IMR-90 (cell line): ENCODE measurements at regions not wholly inside any gene's neighbourhood (a gene's known extent, or its start where the extent isn't known, plus 50 kb on each side); places are given as distances from the start of the nearest gene placed in this dataset.

Experiments used
- ATAC-seq: fragments of 200-7000 bp; cut with Tn5 transposase; 2 replicates; pipeline ENCODE4 v1.9.1; 2020; ENCODE audit warnings: low read depth, mild to moderate bottlenecking, moderate library complexity
- BruUV-seq: library from RNA; stranded (reverse); fragments of 400-500 nt; replicated peaks from 2 replicates; lab custom pipeline; 2021; lab: Mats Ljungman, UMichigan
- CTCF ChIA-PET: fragments of 300-600 bp; formaldehyde crosslinking; extraction: SDS; loops from one replicate; lab custom pipeline; 2021; ENCODE audit warnings: antibody characterized with exemption; lab: Yijun Ruan, JAX
- POLR2A ChIA-PET: fragments of 300-600 bp; sonication (Branson Sonifier 250); formaldehyde crosslinking; loops from one replicate; lab custom pipeline; 2022; ENCODE audit warnings: antibody characterized with exemption; ENCODE audit not compliant: unreplicated experiment; lab: Charles Lee
- DNase-seq: peaks from one replicate; pipeline ENCODE4 v3.0.0; 2013
- H2AFZ ChIP-seq: replicated peaks from 2 replicates; pipeline ENCODE3; 2013; ENCODE audit warnings: low read length, mild to moderate bottlenecking; ENCODE audit not compliant: poor library complexity
- H2AK5ac ChIP-seq: 2 replicates; pipeline ENCODE4 v1.6.1; 2013; ENCODE audit warnings: low read depth, low read length, inconsistent platforms
- H2AK9ac ChIP-seq: replicated peaks from 2 replicates; pipeline ENCODE3; 2013; ENCODE audit warnings: mild to moderate bottlenecking, low read depth, low read length, moderate library complexity; ENCODE audit not compliant: poor library complexity
- H2BK120ac ChIP-seq: 2 replicates; pipeline ENCODE4 v1.6.1; 2013; ENCODE audit warnings: low read depth, low read length, inconsistent platforms
- H2BK15ac ChIP-seq: 3 replicates; pipeline ENCODE4 v1.6.1; 2013; ENCODE audit warnings: low read depth, low read length, inconsistent platforms
- H2BK20ac ChIP-seq: 2 replicates; pipeline ENCODE4 v1.6.1; 2013; ENCODE audit warnings: low read depth, mild to moderate bottlenecking, inconsistent platforms, low read length, moderate library complexity
- H2BK5ac ChIP-seq: 2 replicates; pipeline ENCODE4 v1.6.1; 2013; ENCODE audit warnings: mild to moderate bottlenecking, low read depth, low read length, inconsistent platforms; ENCODE audit not compliant: poor library complexity, severe bottlenecking
- H3K14ac ChIP-seq: replicated peaks from 2 replicates; pipeline ENCODE4 v1.6.1; 2013; ENCODE audit warnings: low read depth, low read length, inconsistent platforms
- H3K18ac ChIP-seq: 2 replicates; pipeline ENCODE4 v1.6.1; 2013; ENCODE audit warnings: low read depth, low read length, control low read depth
- H3K23ac ChIP-seq: 2 replicates; pipeline ENCODE4 v1.6.1; 2013; ENCODE audit warnings: low read depth, low read length, inconsistent platforms
- H3K27ac ChIP-seq: 2 replicates; pipeline ENCODE4 v1.5.1; 2013; ENCODE audit warnings: mild to moderate bottlenecking, control low read depth, low read length; ENCODE audit not compliant: insufficient read depth
- H3K27me3 ChIP-seq: 2 replicates; pipeline ENCODE4 v1.6.1; 2013; ENCODE audit warnings: low read length; ENCODE audit not compliant: control insufficient read depth, insufficient read depth
- H3K36me3 ChIP-seq: 2 replicates; pipeline ENCODE4 v1.6.1; 2013; ENCODE audit warnings: low read length, mixed read lengths; ENCODE audit not compliant: control insufficient read depth, insufficient read depth
- H3K4ac ChIP-seq: 2 replicates; pipeline ENCODE4 v1.6.1; 2013; ENCODE audit warnings: low read depth, low read length, inconsistent platforms
- H3K4me1 ChIP-seq: 2 replicates; pipeline ENCODE4 v1.6.1; 2013; ENCODE audit warnings: low read length, mixed read lengths; ENCODE audit not compliant: control insufficient read depth, insufficient read depth
- H3K4me2 ChIP-seq: 2 replicates; pipeline ENCODE4 v1.6.1; 2013; ENCODE audit warnings: low read depth, mild to moderate bottlenecking, control low read depth, low read length, moderate library complexity
- H3K4me3 ChIP-seq: 2 replicates; pipeline ENCODE4 v1.5.1; 2013; ENCODE audit warnings: low read depth, mild to moderate bottlenecking, control low read depth, low read length, moderate library complexity; ENCODE audit not compliant: insufficient read depth
- H3K56ac ChIP-seq: 2 replicates; pipeline ENCODE4 v1.6.1; 2013; ENCODE audit warnings: low read length, inconsistent platforms; ENCODE audit not compliant: insufficient read depth; ENCODE audit errors: extremely low read depth
- H3K79me1 ChIP-seq, 2 experiments: 2 replicates each; pipeline ENCODE4 v1.6.1; 2013; ENCODE audit warnings: low read length in 2 of 2, inconsistent platforms in 1 of 2, low read depth in 1 of 2
- H3K9ac ChIP-seq: 2 replicates; pipeline ENCODE4 v1.6.1; 2013; ENCODE audit warnings: low read depth, low read length, control low read depth
- H3K9me1 ChIP-seq: 2 replicates; pipeline ENCODE4 v1.6.1; 2013; ENCODE audit warnings: low read length, inconsistent platforms; ENCODE audit not compliant: insufficient read depth
- H3K9me3 ChIP-seq: 2 replicates; pipeline ENCODE4 v1.6.1; 2013; ENCODE audit warnings: low read length; ENCODE audit not compliant: control insufficient read depth, insufficient read depth
- H4K20me1 ChIP-seq: 2 replicates; pipeline ENCODE4 v1.6.1; 2013; ENCODE audit warnings: low read length, inconsistent platforms; ENCODE audit not compliant: insufficient read depth
- H4K5ac ChIP-seq: 2 replicates; pipeline ENCODE4 v1.6.1; 2013; ENCODE audit warnings: mild to moderate bottlenecking, low read depth, low read length, control low read depth
- H4K8ac ChIP-seq, 2 experiments: 2 replicates each; pipeline ENCODE4 v1.6.1; 2013; ENCODE audit warnings: low read depth in 2 of 2, low read length in 2 of 2, control low read depth in 1 of 2, inconsistent platforms in 1 of 2
- H4K91ac ChIP-seq: 2 replicates; pipeline ENCODE4 v1.6.1; 2013; ENCODE audit warnings: low read depth, low read length, inconsistent platforms; ENCODE audit not compliant: insufficient read depth
- CEBPB ChIP-seq: IDR thresholded peaks from 2 replicates; pipeline ENCODE4 v1.6.1; 2012; ENCODE audit warnings: low read depth, low read length, improper control_type of control experiment
- FOS ChIP-seq: fragments of 150-350 bp; IDR thresholded peaks from 2 replicates; pipeline ENCODE4 v1.6.1; 2016; ENCODE audit warnings: low read depth, low read length
- MAFK ChIP-seq: IDR thresholded peaks from 2 replicates; pipeline ENCODE4 v1.6.1; 2012; ENCODE audit warnings: low read depth, low read length, improper control_type of control experiment
- MAZ ChIP-seq: IDR thresholded peaks from 2 replicates; pipeline ENCODE4 v1.6.1; 2012; ENCODE audit warnings: low read depth, mild to moderate bottlenecking, low read length, improper control_type of control experiment, moderate library complexity, borderline replicate concordance
- POLR2A ChIP-seq: IDR thresholded peaks from 2 replicates; pipeline ENCODE4 v1.6.1; 2012; ENCODE audit warnings: mild to moderate bottlenecking, low read depth, low read length
- RCOR1 ChIP-seq: IDR thresholded peaks from 2 replicates; pipeline ENCODE4 v1.6.1; 2012; ENCODE audit warnings: mild to moderate bottlenecking, low read length, improper control_type of control experiment; ENCODE audit not compliant: insufficient replicate concordance
- WGBS, 2 experiments: methylation state at CpG; one replicate each; pipeline versions ENCODE4 v1.1.5 to v1.1.7; 2013; ENCODE audit warnings: missing lambda C conversion rate in 2 of 2; ENCODE audit not compliant: insufficient read length in 1 of 2; ENCODE audit errors: extremely low coverage in 2 of 2; 5-methylcytosine and 5-hydroxymethylcytosine counted together
- dilution Hi-C: fragments of 300-500 bp; cut with HindIII; formaldehyde crosslinking; loops from one replicate; pipeline ENCODE4 v1.14.3; 2018; ENCODE audit warnings: low sequenced_read_pairs; ENCODE audit not compliant: unreplicated experiment
- in situ Hi-C: fragments of 300-500 bp; cut with MboI; formaldehyde crosslinking; loops from 3 replicates; pipeline ENCODE4 v1.14.3; 2019; ENCODE audit warnings: low sequenced_read_pairs, inconsistent platforms, mixed read lengths
- intact Hi-C: fragments of 100-400 bp; cut with micrococcal nuclease; formaldehyde crosslinking; loops from 2 replicates; pipeline ENCODE4 v1.10.0; 2022
- TF ChIP-seq, protein P1 (sequence below): fragments of 150-350 bp; IDR thresholded peaks from 2 replicates; pipeline ENCODE4 v1.6.1; 2017; ENCODE audit warnings: mild to moderate bottlenecking, antibody characterized with exemption, low read length, low read depth
- TF ChIP-seq, protein P2 (sequence below): fragments of 150-350 bp; IDR thresholded peaks from 2 replicates; pipeline ENCODE4 v1.6.1; 2016; ENCODE audit warnings: low read depth, mild to moderate bottlenecking, low read length, moderate library complexity, borderline replicate concordance

DNA sequence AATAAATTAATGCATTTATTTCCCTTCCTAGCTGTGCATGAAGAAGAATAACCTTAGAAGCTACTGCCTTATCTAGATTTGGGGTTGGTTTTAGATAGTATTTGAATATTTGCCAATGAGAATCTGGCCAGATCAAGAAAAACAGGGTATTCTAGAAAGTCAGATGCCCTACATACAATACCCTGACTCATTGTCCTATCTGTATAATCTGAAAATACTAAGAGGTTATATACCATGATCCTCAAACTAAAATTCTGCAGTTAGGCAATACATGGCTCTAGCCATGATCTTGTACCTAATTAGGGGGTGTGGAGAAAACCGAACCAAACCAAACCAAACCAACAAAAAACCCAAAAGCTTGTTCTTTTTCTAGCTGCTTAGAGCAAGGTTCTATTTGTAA, 240.4 kb upstream of the LYZL1 start:
- ChIA-PET POLR2A (no interaction called here), CTCF (no interaction called here)
- Histone ChIP-seq H3K27me3 (peaks cover 28% of the 10 kb centered on the region), H3K18ac (no peak overlapping the region), H4K5ac (no peak overlapping the region), H2AK5ac (no peak overlapping the region), H4K20me1 (no peaks in the 10 kb centered on the region), H3K56ac (no peak overlapping the region), H3K4ac (no peak overlapping the region), H3K9me1 (no peaks in the 10 kb centered on the region), H2BK5ac (no peak overlapping the region), H3K14ac (no peak overlapping the region), H3K36me3 (no peaks in the 10 kb centered on the region), H3K9ac (no peak overlapping the region), H2AK9ac (no peak overlapping the region), H3K27ac (no peak overlapping the region), H3K4me3 (no peak overlapping the region), H4K91ac (no peak overlapping the region), H2BK120ac (no peak overlapping the region), H3K9me3 (no peaks in the 10 kb centered on the region), H2BK20ac (no peak overlapping the region), H2AFZ (no peak overlapping the region), H3K4me1 (no peaks in the 10 kb centered on the region), H3K23ac (no peak overlapping the region), H2BK15ac (no peak overlapping the region), H3K79me1 (no peaks in the 10 kb centered on the region), H3K4me2 (no peak overlapping the region), H4K8ac (no peak overlapping the region)
- ATAC-seq: no peak
- no CpG with 5 or more reads among the region's 1 CpG for WGBS, 2 experiments
- no peak for DNase-seq
- in situ Hi-C loops (no loop called here), dilution Hi-C loops (no loop called here), intact Hi-C loops (loop anchor here (10.0 kb wide), 1 partner anchor 256 kb away; no protein-coding TSS in a partner anchor)
- TF ChIP-seq POLR2A: no peak
- TF ChIP-seq, protein P1, sequence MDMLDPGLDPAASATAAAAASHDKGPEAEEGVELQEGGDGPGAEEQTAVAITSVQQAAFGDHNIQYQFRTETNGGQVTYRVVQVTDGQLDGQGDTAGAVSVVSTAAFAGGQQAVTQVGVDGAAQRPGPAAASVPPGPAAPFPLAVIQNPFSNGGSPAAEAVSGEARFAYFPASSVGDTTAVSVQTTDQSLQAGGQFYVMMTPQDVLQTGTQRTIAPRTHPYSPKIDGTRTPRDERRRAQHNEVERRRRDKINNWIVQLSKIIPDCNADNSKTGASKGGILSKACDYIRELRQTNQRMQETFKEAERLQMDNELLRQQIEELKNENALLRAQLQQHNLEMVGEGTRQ: no peak
- no peak for TF ChIP-seq FOS
- no peak for TF ChIP-seq MAFK
- TF ChIP-seq, protein P2, sequence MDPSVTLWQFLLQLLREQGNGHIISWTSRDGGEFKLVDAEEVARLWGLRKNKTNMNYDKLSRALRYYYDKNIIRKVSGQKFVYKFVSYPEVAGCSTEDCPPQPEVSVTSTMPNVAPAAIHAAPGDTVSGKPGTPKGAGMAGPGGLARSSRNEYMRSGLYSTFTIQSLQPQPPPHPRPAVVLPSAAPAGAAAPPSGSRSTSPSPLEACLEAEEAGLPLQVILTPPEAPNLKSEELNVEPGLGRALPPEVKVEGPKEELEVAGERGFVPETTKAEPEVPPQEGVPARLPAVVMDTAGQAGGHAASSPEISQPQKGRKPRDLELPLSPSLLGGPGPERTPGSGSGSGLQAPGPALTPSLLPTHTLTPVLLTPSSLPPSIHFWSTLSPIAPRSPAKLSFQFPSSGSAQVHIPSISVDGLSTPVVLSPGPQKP: no peak
- no peak for TF ChIP-seq MAZ
- TF ChIP-seq RCOR1: no peak
- no peak for TF ChIP-seq CEBPB
- no TSS peak for BruUV-seq
